Spleen (tissue), 7 donors: ENCODE measurements at regions not wholly inside any gene's neighbourhood (a gene's known extent, or its start where the extent isn't known, plus 50 kb on each side); places are given as distances from the start of the nearest gene placed in this dataset.

ENCODE experiments used
- CTCF ChIP-seq, 11 experiments: fragments of 200-600 bp in 7 of 11; fragments of 450-650 bp in 4 of 11; sonication (generic) in 4 of 11; IDR thresholded peaks in 8 of 11; conservative IDR thresholded peaks in 3 of 11; 1 replicate in 7 of 11; 2 replicates in 4 of 11; pipeline versions ENCODE4 v1.4.0 to v1.8.0; 2016 to 2021; ENCODE audit warnings: antibody characterized with exemption in 11 of 11, inconsistent platforms in 4 of 11, mild to moderate bottlenecking in 1 of 11
- POLR2A ChIP-seq, 3 donors: fragments of 450-650 bp; IDR thresholded peaks; one replicate each; pipeline ENCODE4 v1.5.1; 2017; ENCODE audit warnings: antibody characterized with exemption in 3 of 3, mild to moderate bottlenecking in 1 of 3
- POLR2AphosphoS5 ChIP-seq, 3 donors: sonication (generic); formaldehyde crosslinking; IDR thresholded peaks; one replicate each; pipeline ENCODE4 v1.5.1; 2017; ENCODE audit warnings: antibody characterized with exemption in 3 of 3
- donor health status: DM: no; HTN: no; CAD: no; lungs with moderate emphysema.
- donor health status: DM: no; HTN: no; CAD: no.
- donor health status: DM: no; HTN: no; CAD: no.

GRCh38 chr4:110394871-110395270 is 81.1 kb upstream of the ENPEP start:
- TF ChIP-seq CTCF (IDR thresholded peaks at IDR 0.05 in 8 of 11, conservative IDR thresholded peaks at IDR 0.05 in 3 of 11) (no peak), POLR2A (IDR thresholded peaks at IDR 0.05) (no peak), POLR2AphosphoS5 (IDR thresholded peaks at IDR 0.05) (no peak)
